Osteoblast (primary cell): ENCODE measurements at regions not wholly inside any gene's neighbourhood (a gene's known extent, or its start where the extent isn't known, plus 50 kb on each side); places are given as distances from the start of the nearest gene placed in this dataset.

Experiments used
- DNase-seq: peaks from one replicate; pipeline ENCODE4 v3.0.0; 2011; ENCODE audit warnings: low spot score, mixed read lengths; ENCODE audit not compliant: insufficient read length; ENCODE audit errors: missing footprints
- H2AFZ ChIP-seq: 2 replicates; pipeline ENCODE4 v1.6.0; 2011; ENCODE audit warnings: mild to moderate bottlenecking, low read length
- H3K27ac ChIP-seq: 2 replicates; pipeline ENCODE4 v1.5.1; 2011; ENCODE audit warnings: mild to moderate bottlenecking, low read depth, low read length, moderate library complexity
- H3K27me3 ChIP-seq: 2 replicates; pipeline ENCODE4 v1.6.0; 2012; ENCODE audit warnings: mild to moderate bottlenecking, control low read depth, inconsistent platforms, low read length, moderate library complexity; ENCODE audit not compliant: insufficient read depth
- H3K36me3 ChIP-seq: 2 replicates; pipeline ENCODE4 v1.5.1; 2011; ENCODE audit warnings: mild to moderate bottlenecking, low read length, control low read depth, moderate library complexity; ENCODE audit not compliant: insufficient read depth
- H3K4me1 ChIP-seq: 2 replicates; pipeline ENCODE4 v1.5.1; 2011; ENCODE audit warnings: mild to moderate bottlenecking, low read length, control low read depth, moderate library complexity; ENCODE audit not compliant: insufficient read depth
- H3K4me2 ChIP-seq: 2 replicates; pipeline ENCODE4 v1.6.0; 2011; ENCODE audit warnings: mild to moderate bottlenecking, low read length; ENCODE audit not compliant: insufficient read depth
- H3K4me3 ChIP-seq: fragments of 200-600 bp; sonication (generic); 3 replicates; pipeline ENCODE4 v1.5.1; 2012; ENCODE audit warnings: mild to moderate bottlenecking, low read length, inconsistent platforms; ENCODE audit not compliant: insufficient read depth
- H3K79me2 ChIP-seq: 2 replicates; pipeline ENCODE4 v1.6.0; 2012; ENCODE audit warnings: mild to moderate bottlenecking, low read length, control low read depth, inconsistent platforms; ENCODE audit not compliant: insufficient read depth
- H3K9me3 ChIP-seq: 2 replicates; pipeline ENCODE4 v1.5.1; 2011; ENCODE audit warnings: low read depth, low read length, control low read depth
- H4K20me1 ChIP-seq: 2 replicates; pipeline ENCODE4 v1.6.0; 2012; ENCODE audit warnings: mild to moderate bottlenecking, low read length, control low read depth; ENCODE audit not compliant: insufficient read depth
- TF ChIP-seq, protein P1 (sequence below): IDR thresholded peaks from 2 replicates; pipeline ENCODE4 v1.5.1; 2011; ENCODE audit warnings: mild to moderate bottlenecking, low read depth, low read length, moderate library complexity; ENCODE audit errors: extremely low read depth

DNA sequence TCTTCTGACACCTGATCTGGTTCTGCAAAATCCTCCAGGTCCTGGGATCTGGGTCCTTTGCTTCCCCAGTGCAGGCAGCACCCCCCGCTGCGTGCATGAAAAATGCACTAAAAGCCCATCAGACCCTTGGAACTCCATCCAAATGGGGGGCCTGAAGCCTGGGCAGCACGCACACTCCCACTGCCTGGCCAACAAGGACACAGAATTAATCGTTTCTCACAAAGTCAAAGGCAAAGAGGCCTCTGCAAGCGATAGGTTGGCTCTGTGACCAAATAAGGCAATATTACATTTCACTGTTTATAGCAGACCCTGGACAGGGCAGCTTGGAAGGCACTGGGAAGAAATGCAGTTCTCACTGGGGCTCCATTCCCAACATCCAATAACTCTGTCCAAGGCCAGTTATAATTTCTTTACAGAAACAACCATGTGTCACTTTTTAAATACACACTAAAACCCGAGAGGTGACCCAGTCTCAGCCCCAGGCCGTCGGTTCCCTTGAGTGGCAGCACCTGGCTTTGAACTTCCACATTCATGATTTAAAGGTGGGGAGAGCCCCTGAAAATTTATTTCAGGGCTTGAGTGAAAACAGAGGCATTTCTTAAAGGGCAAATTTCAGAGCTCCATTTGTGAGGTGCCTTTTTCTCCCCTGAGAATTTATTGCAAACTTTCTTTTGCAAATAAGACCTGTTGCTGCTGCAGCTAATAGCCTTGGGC lies 114.4 kb upstream of the ANO1 start:
- DNase-seq: no peak
- Histone ChIP-seq H3K27me3 (peaks cover 11% of the 10 kb centered on the region), H3K4me3 (no peak overlapping the region), H4K20me1 (no peaks in the 10 kb centered on the region), H3K4me1 (no peaks in the 10 kb centered on the region), H2AFZ (no peak overlapping the region), H3K79me2 (no peaks in the 10 kb centered on the region), H3K9me3 (no peaks in the 10 kb centered on the region), H3K4me2 (no peak overlapping the region), H3K36me3 (no peaks in the 10 kb centered on the region), H3K27ac (no peak overlapping the region)
- TF ChIP-seq, protein P1, sequence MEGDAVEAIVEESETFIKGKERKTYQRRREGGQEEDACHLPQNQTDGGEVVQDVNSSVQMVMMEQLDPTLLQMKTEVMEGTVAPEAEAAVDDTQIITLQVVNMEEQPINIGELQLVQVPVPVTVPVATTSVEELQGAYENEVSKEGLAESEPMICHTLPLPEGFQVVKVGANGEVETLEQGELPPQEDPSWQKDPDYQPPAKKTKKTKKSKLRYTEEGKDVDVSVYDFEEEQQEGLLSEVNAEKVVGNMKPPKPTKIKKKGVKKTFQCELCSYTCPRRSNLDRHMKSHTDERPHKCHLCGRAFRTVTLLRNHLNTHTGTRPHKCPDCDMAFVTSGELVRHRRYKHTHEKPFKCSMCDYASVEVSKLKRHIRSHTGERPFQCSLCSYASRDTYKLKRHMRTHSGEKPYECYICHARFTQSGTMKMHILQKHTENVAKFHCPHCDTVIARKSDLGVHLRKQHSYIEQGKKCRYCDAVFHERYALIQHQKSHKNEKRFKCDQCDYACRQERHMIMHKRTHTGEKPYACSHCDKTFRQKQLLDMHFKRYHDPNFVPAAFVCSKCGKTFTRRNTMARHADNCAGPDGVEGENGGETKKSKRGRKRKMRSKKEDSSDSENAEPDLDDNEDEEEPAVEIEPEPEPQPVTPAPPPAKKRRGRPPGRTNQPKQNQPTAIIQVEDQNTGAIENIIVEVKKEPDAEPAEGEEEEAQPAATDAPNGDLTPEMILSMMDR: no peak

DNA sequence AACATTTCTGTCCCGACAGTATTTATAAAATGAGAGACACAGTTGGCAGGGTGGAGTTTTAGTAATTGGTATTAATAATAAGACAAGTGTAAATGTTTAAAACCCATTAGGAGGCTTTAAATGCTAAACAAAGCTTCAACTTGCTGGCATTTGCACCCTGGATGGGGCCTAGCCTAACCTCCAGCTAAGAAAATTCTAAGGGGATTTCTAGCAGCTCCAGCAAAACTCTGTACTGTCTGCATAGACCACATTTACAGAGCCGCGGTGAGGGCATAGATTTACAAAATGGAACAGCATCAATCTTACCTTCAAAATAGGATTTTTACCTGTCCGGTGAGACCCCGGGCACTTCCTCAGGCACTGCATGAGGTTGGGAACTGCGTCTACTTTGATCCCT lies 113.9 kb upstream of the ANO1 start:
- no peak for DNase-seq
- no peak overlapping the region for H3K4me2 ChIP-seq
- no peaks in the 10 kb centered on the region for H4K20me1 ChIP-seq
- H3K27ac ChIP-seq: no peak overlapping the region
- H3K4me3 ChIP-seq: no peak overlapping the region
- no peaks in the 10 kb centered on the region for H3K79me2 ChIP-seq
- no peaks in the 10 kb centered on the region for H3K9me3 ChIP-seq
- H3K27me3 ChIP-seq: peaks cover 9% of the 10 kb centered on the region
- TF ChIP-seq, protein P1: no peak
- H2AFZ ChIP-seq: no peak overlapping the region
- no peaks in the 10 kb centered on the region for H3K36me3 ChIP-seq
- H3K4me1 ChIP-seq: no peaks in the 10 kb centered on the region

- TF ChIP-seq, protein P1: no peak
- Histone ChIP-seq H3K9me3 (no peaks in the 10 kb centered on the region), H3K27ac (no peak overlapping the region), H3K4me1 (no peaks in the 10 kb centered on the region), H4K20me1 (no peaks in the 10 kb centered on the region), H3K4me2 (no peak overlapping the region), H3K36me3 (no peaks in the 10 kb centered on the region), H2AFZ (no peak overlapping the region), H3K4me3 (no peak overlapping the region), H3K27me3 (peaks cover 19% of the 10 kb centered on the region), H3K79me2 (no peaks in the 10 kb centered on the region)
- DNase-seq: no peak
Observed at GRCh38 chr11:69965821-69966582, 112.1 kb upstream of the ANO1 start.

DNA sequence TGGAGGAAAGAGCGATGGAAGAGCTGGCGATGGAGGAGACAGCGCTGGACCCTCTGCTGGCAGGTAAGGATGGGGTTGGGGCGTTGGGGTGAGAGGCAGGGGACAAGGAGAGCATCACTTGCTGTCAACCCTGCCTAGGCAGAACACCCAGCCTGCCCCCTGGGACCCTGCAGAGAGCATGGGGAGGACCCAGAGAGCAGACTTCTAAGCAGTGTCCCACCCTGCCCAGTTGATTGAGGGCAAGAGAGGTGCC lies 111.6 kb upstream of the ANO1 start:
- TF ChIP-seq, protein P1: no peak
- H3K9me3 ChIP-seq: no peaks in the 10 kb centered on the region
- H3K4me2 ChIP-seq: no peak overlapping the region
- DNase-seq: no peak
- H3K36me3 ChIP-seq: no peaks in the 10 kb centered on the region
- H3K79me2 ChIP-seq: no peaks in the 10 kb centered on the region
- no peaks in the 10 kb centered on the region for H4K20me1 ChIP-seq
- H3K27ac ChIP-seq: no peak overlapping the region
- no peak overlapping the region for H3K4me3 ChIP-seq
- peaks cover 19% of the 10 kb centered on the region for H3K27me3 ChIP-seq
- no peak overlapping the region for H2AFZ ChIP-seq
- no peaks in the 10 kb centered on the region for H3K4me1 ChIP-seq
